ENCODE measurements at regions not wholly inside any gene's neighbourhood (a gene's known extent, or its start where the extent isn't known, plus 50 kb on each side); places are given as distances from the start of the nearest gene placed in this dataset.
"Not testable (repeated sequence)": the region's sequence is repeated elsewhere in the genome, so short reads cannot be mapped to it uniquely, and the experiment has no call there.

DNA sequence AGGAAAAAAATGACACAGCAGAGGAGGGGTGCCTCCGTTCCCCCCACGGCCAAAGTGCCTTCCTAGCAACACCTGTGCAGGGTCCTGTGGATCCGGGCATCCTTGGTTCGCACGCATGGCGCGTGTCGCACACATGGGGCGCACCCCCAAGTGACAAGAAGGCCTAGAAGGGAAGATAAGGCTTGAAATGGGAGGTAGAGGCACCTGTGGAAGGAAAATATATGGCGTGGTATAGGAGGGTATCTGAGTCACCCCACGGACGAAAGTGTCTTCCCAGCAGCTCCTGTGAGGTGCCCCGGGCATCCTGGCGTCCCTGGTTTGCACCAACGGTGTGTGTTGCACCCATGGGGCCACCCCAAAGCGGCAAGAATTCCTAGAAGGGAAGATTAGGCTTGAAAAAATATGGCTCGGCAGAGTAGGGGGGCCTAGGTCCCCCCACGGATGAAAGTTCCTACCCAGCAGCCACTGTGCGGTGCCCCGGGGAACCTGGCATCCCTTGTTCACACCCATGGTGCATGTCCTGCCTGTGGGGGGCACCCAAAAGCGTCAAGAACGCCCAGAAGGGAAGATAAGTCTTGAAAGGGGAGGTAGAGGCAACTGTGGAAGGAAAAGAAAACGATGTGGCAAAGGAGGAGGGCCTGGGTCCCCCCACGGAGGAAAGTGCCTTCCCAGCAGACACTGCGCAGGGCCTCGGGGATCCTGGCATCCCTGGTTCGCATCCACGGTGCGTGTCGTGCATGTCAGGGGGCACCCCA is 280.0 kb downstream of the ALG10 start:
- no peak for TF ChIP-seq CTCF (IDR thresholded peaks at IDR 0.05; ENCODE audit: borderline replicate concordance, control extremely low read depth, extremely low read depth, insufficient read depth, missing control alignments)
- in situ Hi-C loops (cut with MboI; ENCODE audit: low sequenced_read_pairs, unreplicated experiment): no loop called here
- DNase-seq (ENCODE audit: low spot score): no peak

GRCh38 chr12:34303091-34303870 is 281.0 kb downstream of the ALG10 start:
- in situ Hi-C loops (cut with MboI; ENCODE audit: low sequenced_read_pairs, unreplicated experiment): no loop called here
- DNase-seq (ENCODE audit: low spot score): no peak
- no peak for TF ChIP-seq CTCF (IDR thresholded peaks at IDR 0.05; ENCODE audit: borderline replicate concordance, control extremely low read depth, extremely low read depth, insufficient read depth, missing control alignments)

- TF ChIP-seq CTCF (IDR thresholded peaks at IDR 0.05; ENCODE audit: borderline replicate concordance, control extremely low read depth, extremely low read depth, insufficient read depth, missing control alignments): no peak
- DNase-seq (ENCODE audit: low spot score): no peak
- in situ Hi-C loops (cut with MboI; ENCODE audit: low sequenced_read_pairs, unreplicated experiment): no loop called here
These were observed 281.7 kb downstream of the ALG10 start for GRCh38 chr12:34304001-34304400.

GRCh38 chr12:34304546-34304945 is 282.2 kb downstream of the ALG10 start:
- in situ Hi-C loops (cut with MboI; ENCODE audit: low sequenced_read_pairs, unreplicated experiment): no loop called here
- DNase-seq (ENCODE audit: low spot score): no peak
- no peak for TF ChIP-seq CTCF (IDR thresholded peaks at IDR 0.05; ENCODE audit: borderline replicate concordance, control extremely low read depth, extremely low read depth, insufficient read depth, missing control alignments)

GRCh38 chr12:34305176-34305575 is 282.9 kb downstream of the ALG10 start:
- TF ChIP-seq CTCF (IDR thresholded peaks at IDR 0.05; ENCODE audit: borderline replicate concordance, control extremely low read depth, extremely low read depth, insufficient read depth, missing control alignments): no peak
- DNase-seq (ENCODE audit: low spot score): no peak
- in situ Hi-C loops (cut with MboI; ENCODE audit: low sequenced_read_pairs, unreplicated experiment): no loop called here

GRCh38 chr12:34306133-34306830 is 284.0 kb downstream of the ALG10 start:
- in situ Hi-C loops (cut with MboI; ENCODE audit: low sequenced_read_pairs, unreplicated experiment): no loop called here
- TF ChIP-seq CTCF (IDR thresholded peaks at IDR 0.05; ENCODE audit: borderline replicate concordance, control extremely low read depth, extremely low read depth, insufficient read depth, missing control alignments): no peak
- no peak for DNase-seq (ENCODE audit: low spot score)

GRCh38 chr12:34309806-34310804 is 287.8 kb downstream of the ALG10 start:
- DNase-seq (ENCODE audit: low spot score); in situ Hi-C loops (cut with MboI; ENCODE audit: low sequenced_read_pairs, unreplicated experiment): not testable (repeated sequence)
